ENCODE measurements at regions not wholly inside any gene's neighbourhood (a gene's known extent, or its start where the extent isn't known, plus 50 kb on each side); places are given as distances from the start of the nearest gene placed in this dataset.

DNA sequence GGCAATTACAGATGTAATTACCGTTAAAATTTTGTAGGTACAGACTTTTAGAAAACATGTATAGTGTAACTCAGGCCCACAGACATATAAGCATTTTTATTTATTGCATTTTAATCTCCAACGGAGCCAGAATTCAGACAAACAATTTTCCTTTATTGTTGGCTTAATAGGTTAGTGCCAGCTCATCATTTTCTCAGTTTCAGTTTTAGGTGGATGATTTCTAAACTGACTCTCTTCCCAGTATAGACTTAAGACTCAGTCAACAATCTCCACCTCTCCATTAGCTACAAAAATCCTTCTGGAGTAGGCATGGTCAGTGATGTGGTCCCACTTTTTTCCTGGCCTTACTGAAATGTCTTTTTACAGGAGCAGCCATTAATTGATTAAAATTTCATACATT is 994.6 kb downstream of the TBL1XR1 start:
- Mint-ChIP-seq H3K9me3 (peaks cover 7 to 8% of the 10 kb centered on the region in 2 experiments), H3K4me3 (no peak overlapping the region), H3K4me1 (peaks cover 0 to 5% of the 10 kb centered on the region in 2 experiments; a peak in 1 of 4 replicates), H3K27ac (no peak overlapping the region), H3K27me3 (ENCODE audit: low read depth) (no peaks in the 10 kb centered on the region), H3K36me3 (ENCODE audit: insufficient read depth in 1 of 3, low read depth in 3 of 3) (peaks cover 2 to 9% (median 3%) of the 10 kb centered on the region in 3 experiments; a peak in 6 of 7 replicates)
- Histone ChIP-seq H3T11ph (ENCODE audit: low read length) (no peak overlapping the region), H3K23me2 (ENCODE audit: insufficient read length, low read depth, low read length, poor library complexity, severe bottlenecking) (no peaks in the 10 kb centered on the region), H4K20me1 (ENCODE audit: control insufficient read depth, insufficient read depth, insufficient read length) (no peaks in the 10 kb centered on the region), H3K4me2 (ENCODE audit: insufficient read depth, insufficient read length, low read length) (no peak overlapping the region), H2BK5ac (ENCODE audit: insufficient read length, low read length) (no peak overlapping the region), H3K23ac (ENCODE audit: insufficient read length, low read depth, low read length) (no peak overlapping the region), H3K14ac (ENCODE audit: insufficient read depth, low read length) (no peak overlapping the region), H3K9me3 (ENCODE audit: control insufficient read depth, low read depth, low read length) (no peaks in the 10 kb centered on the region), H3K79me1 (ENCODE audit: insufficient read depth, low read depth, low read length, poor library complexity, severe bottlenecking) (no peaks in the 10 kb centered on the region), H4K91ac (ENCODE audit: insufficient read length, low read depth, low read length) (no peak overlapping the region), H4K8ac (replicated peaks; ENCODE audit: insufficient read length, low read depth, low read length) (no peak overlapping the region), H3K27me3 (ENCODE audit: insufficient read depth, low read length) (no peaks in the 10 kb centered on the region), H3K18ac (ENCODE audit: insufficient read length, low read depth, low read length) (no peak overlapping the region), H2AK5ac (ENCODE audit: insufficient read length, low read length) (no peak overlapping the region), H4K5ac (ENCODE audit: insufficient read length, low read depth, low read length) (no peak overlapping the region), H3K27ac (ENCODE audit: insufficient read length, low read depth, low read length) (no peak overlapping the region), H2BK15ac (ENCODE audit: low read depth, low read length) (no peak overlapping the region), H2BK12ac (ENCODE audit: insufficient read length, low read depth, low read length) (no peak overlapping the region), H3K56ac (ENCODE audit: insufficient read length, low read depth, low read length) (no peak overlapping the region), H2BK120ac (ENCODE audit: low read depth, low read length, poor library complexity, severe bottlenecking) (no peak overlapping the region), H3K79me2 (ENCODE audit: insufficient read depth, low read length) (no peaks in the 10 kb centered on the region), H3K4ac (ENCODE audit: low read depth, low read length) (no peak overlapping the region), H3K4me1 (ENCODE audit: insufficient read depth, low read length) (no peaks in the 10 kb centered on the region), H3K9ac (ENCODE audit: extremely low read depth, insufficient read length, low read length) (no peak overlapping the region), H2BK20ac (ENCODE audit: low read depth, low read length, poor library complexity, severe bottlenecking) (no peak overlapping the region), H2AFZ (ENCODE audit: low read length) (no peak overlapping the region)
- TF ChIP-seq, protein P1, sequence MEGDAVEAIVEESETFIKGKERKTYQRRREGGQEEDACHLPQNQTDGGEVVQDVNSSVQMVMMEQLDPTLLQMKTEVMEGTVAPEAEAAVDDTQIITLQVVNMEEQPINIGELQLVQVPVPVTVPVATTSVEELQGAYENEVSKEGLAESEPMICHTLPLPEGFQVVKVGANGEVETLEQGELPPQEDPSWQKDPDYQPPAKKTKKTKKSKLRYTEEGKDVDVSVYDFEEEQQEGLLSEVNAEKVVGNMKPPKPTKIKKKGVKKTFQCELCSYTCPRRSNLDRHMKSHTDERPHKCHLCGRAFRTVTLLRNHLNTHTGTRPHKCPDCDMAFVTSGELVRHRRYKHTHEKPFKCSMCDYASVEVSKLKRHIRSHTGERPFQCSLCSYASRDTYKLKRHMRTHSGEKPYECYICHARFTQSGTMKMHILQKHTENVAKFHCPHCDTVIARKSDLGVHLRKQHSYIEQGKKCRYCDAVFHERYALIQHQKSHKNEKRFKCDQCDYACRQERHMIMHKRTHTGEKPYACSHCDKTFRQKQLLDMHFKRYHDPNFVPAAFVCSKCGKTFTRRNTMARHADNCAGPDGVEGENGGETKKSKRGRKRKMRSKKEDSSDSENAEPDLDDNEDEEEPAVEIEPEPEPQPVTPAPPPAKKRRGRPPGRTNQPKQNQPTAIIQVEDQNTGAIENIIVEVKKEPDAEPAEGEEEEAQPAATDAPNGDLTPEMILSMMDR (conservative IDR thresholded peaks at IDR 0.05): no peak
- WGBS (ENCODE audit: extremely low coverage, insufficient read length, low lambda C conversion rate): no CpG with 5 or more reads among the region's 2 CpGs
- no peak for DNase-seq

Measured in H9 (cell line).